GM23338 (cell line): ENCODE measurements at regions not wholly inside any gene's neighbourhood (a gene's known extent, or its start where the extent isn't known, plus 50 kb on each side); places are given as distances from the start of the nearest gene placed in this dataset.
"Not testable (repeated sequence)": the region's sequence is repeated elsewhere in the genome, so short reads cannot be mapped to it uniquely, and the experiment has no call there.

Source experiments
- ATAC-seq: fragments of 200-7000 bp; cut with Tn5 transposase; 3 replicates; pipeline ENCODE4 v1.9.1; 2020
- DNase-seq: peaks from one replicate; pipeline ENCODE4 v3.0.0-alpha.2; 2015; ENCODE audit warnings: low spot score
- H2AFZ ChIP-seq: fragments of 200-600 bp; sonication (generic); 2 replicates; pipeline ENCODE4 v1.8.0; 2016; ENCODE audit warnings: antibody characterized with exemption, mild to moderate bottlenecking, moderate library complexity
- H3F3A ChIP-seq: fragments of 200-600 bp; sonication (generic); replicated peaks from 2 replicates; pipeline ENCODE4 v1.8.0; 2017; ENCODE audit warnings: antibody characterized with exemption, mixed run types, low read depth
- H3K27ac ChIP-seq: fragments of 200-600 bp; sonication (generic); 2 replicates; pipeline ENCODE4 v1.6.1; 2016; ENCODE audit warnings: low read depth
- H3K27me3 ChIP-seq: fragments of 200-600 bp; sonication (generic); 2 replicates; pipeline ENCODE4 v1.8.0; 2016; ENCODE audit warnings: mild to moderate bottlenecking, mixed run types, moderate library complexity; ENCODE audit not compliant: insufficient read depth
- H3K36me3 ChIP-seq: fragments of 200-600 bp; sonication (generic); 2 replicates; pipeline ENCODE4 v1.8.0; 2016; ENCODE audit warnings: mild to moderate bottlenecking; ENCODE audit not compliant: insufficient read depth
- H3K4me1 ChIP-seq: fragments of 200-600 bp; sonication (generic); 2 replicates; pipeline ENCODE4 v1.8.0; 2016; ENCODE audit warnings: mild to moderate bottlenecking, moderate library complexity; ENCODE audit not compliant: insufficient read depth
- H3K4me2 ChIP-seq: fragments of 200-600 bp; sonication (generic); 2 replicates; pipeline ENCODE4 v1.7.1; 2017; ENCODE audit warnings: mixed run types
- H3K4me3 ChIP-seq: fragments of 200-600 bp; sonication (generic); 2 replicates; pipeline ENCODE4 v1.6.1; 2016; ENCODE audit warnings: mixed run types
- H3K79me2 ChIP-seq: fragments of 200-600 bp; sonication (generic); replicated peaks from 2 replicates; pipeline ENCODE4 v1.8.0; 2017; ENCODE audit warnings: mild to moderate bottlenecking; ENCODE audit not compliant: insufficient read depth
- H3K9me2 ChIP-seq: fragments of 200-600 bp; sonication (generic); 2 replicates; pipeline ENCODE4 v1.8.0; 2017; ENCODE audit not compliant: insufficient read depth
- H4K20me1 ChIP-seq: fragments of 200-600 bp; sonication (generic); replicated peaks from 2 replicates; pipeline ENCODE4 v1.8.0; 2017; ENCODE audit warnings: mild to moderate bottlenecking; ENCODE audit not compliant: insufficient read depth
- H3K27ac Mint-ChIP-seq: 2 replicates; pipeline ENCODE4 v1.8.0; 2020; ENCODE audit warnings: inconsistent platforms, mild to moderate bottlenecking, moderate library complexity, mixed read lengths
- H3K27me3 Mint-ChIP-seq: 3 replicates; pipeline ENCODE4 v1.8.0; 2022; ENCODE audit warnings: low read depth, mild to moderate bottlenecking, moderate library complexity, mixed read lengths, inconsistent platforms; ENCODE audit not compliant: insufficient read depth, poor library complexity
- H3K36me3 Mint-ChIP-seq: 3 replicates; pipeline ENCODE4 v1.8.0; 2021; ENCODE audit warnings: low read depth, mild to moderate bottlenecking, inconsistent platforms, moderate library complexity, mixed read lengths
- H3K4me1 Mint-ChIP-seq: 3 replicates; pipeline ENCODE4 v1.8.0; 2020; ENCODE audit warnings: mild to moderate bottlenecking, inconsistent platforms, mixed read lengths
- H3K4me3 Mint-ChIP-seq: 3 replicates; pipeline ENCODE4 v1.8.0; 2021; ENCODE audit warnings: moderate library complexity, mild to moderate bottlenecking, inconsistent platforms, mixed read lengths
- H3K9me3 Mint-ChIP-seq: 3 replicates; pipeline ENCODE4 v1.8.0; 2020; ENCODE audit warnings: moderate library complexity, mild to moderate bottlenecking, inconsistent platforms, mixed read lengths
- CREB1 ChIP-seq: fragments of 250-450 bp; sonication (Bioruptor Pico); IDR thresholded peaks from 2 replicates; pipeline ENCODE4 v1.5.0; 2020; ENCODE audit warnings: low read depth, mild to moderate bottlenecking, moderate library complexity
- JUNB ChIP-seq: IDR thresholded peaks from one replicate; pipeline ENCODE4 v1.6.1; 2016; ENCODE audit warnings: antibody characterized with exemption; ENCODE audit not compliant: unreplicated experiment
- NANOG ChIP-seq: IDR thresholded peaks from 2 replicates; pipeline ENCODE4 v1.6.1; 2016; ENCODE audit warnings: antibody characterized with exemption, borderline replicate concordance
- POLR2AphosphoS5 ChIP-seq: IDR thresholded peaks from 2 replicates; pipeline ENCODE4 v1.6.1; 2016; ENCODE audit warnings: antibody characterized with exemption, low read depth
- STAT1 ChIP-seq: IDR thresholded peaks from one replicate; pipeline ENCODE4 v1.6.1; 2016; ENCODE audit warnings: antibody characterized with exemption; ENCODE audit not compliant: unreplicated experiment
- TF ChIP-seq, protein P1 (sequence below), 2 experiments: fragments of 200-600 bp in 1 of 2; sonication (generic) in 1 of 2; conservative IDR thresholded peaks; 2 replicates each; pipeline versions ENCODE4 v1.5.1 to v1.6.1; 2016 to 2017; ENCODE audit warnings: antibody characterized with exemption in 2 of 2, low read depth in 2 of 2, mild to moderate bottlenecking in 2 of 2, moderate library complexity in 1 of 2
- TF ChIP-seq, protein P2 (sequence below): IDR thresholded peaks from 2 replicates; pipeline ENCODE4 v1.6.1; 2016; ENCODE audit warnings: antibody characterized with exemption
- TF ChIP-seq, protein P3 (sequence below): IDR thresholded peaks from one replicate; pipeline ENCODE4 v1.6.1; 2018; ENCODE audit warnings: antibody characterized with exemption; ENCODE audit not compliant: unreplicated experiment

DNA sequence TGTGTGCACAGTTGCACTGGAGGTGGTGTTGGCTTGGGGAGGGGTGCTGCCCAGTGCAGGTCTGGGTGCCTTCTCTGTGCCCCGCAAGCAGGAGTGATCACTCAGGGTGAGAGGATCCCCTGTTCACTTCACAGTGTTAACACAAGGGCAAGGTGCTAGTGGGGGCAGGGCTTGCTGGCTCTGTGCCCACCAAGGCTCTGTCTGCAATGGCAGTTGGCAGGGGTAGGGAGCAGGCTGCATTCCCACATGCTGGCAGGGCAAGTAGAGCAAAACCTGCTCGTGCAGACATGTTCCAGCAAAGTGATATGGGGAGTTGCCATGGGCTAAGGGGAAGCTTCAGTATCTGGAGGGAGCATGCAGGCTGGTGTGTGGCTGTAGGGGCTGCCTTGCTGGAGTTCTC, 428.0 kb downstream of the ZNF674 start (continued):
- TF ChIP-seq, protein P1, sequence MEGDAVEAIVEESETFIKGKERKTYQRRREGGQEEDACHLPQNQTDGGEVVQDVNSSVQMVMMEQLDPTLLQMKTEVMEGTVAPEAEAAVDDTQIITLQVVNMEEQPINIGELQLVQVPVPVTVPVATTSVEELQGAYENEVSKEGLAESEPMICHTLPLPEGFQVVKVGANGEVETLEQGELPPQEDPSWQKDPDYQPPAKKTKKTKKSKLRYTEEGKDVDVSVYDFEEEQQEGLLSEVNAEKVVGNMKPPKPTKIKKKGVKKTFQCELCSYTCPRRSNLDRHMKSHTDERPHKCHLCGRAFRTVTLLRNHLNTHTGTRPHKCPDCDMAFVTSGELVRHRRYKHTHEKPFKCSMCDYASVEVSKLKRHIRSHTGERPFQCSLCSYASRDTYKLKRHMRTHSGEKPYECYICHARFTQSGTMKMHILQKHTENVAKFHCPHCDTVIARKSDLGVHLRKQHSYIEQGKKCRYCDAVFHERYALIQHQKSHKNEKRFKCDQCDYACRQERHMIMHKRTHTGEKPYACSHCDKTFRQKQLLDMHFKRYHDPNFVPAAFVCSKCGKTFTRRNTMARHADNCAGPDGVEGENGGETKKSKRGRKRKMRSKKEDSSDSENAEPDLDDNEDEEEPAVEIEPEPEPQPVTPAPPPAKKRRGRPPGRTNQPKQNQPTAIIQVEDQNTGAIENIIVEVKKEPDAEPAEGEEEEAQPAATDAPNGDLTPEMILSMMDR (conservative IDR thresholded peaks at IDR 0.05; ENCODE audit: low read depth in 2 of 2), result no peak
- TF ChIP-seq JUNB (no peak), POLR2AphosphoS5 (no peak), STAT1 (no peak), NANOG (no peak), CREB1 (CRISPR knock-in tag) (no peak)
- TF ChIP-seq, protein P2, sequence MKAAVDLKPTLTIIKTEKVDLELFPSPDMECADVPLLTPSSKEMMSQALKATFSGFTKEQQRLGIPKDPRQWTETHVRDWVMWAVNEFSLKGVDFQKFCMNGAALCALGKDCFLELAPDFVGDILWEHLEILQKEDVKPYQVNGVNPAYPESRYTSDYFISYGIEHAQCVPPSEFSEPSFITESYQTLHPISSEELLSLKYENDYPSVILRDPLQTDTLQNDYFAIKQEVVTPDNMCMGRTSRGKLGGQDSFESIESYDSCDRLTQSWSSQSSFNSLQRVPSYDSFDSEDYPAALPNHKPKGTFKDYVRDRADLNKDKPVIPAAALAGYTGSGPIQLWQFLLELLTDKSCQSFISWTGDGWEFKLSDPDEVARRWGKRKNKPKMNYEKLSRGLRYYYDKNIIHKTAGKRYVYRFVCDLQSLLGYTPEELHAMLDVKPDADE, result no peak
- TF ChIP-seq, protein P3, sequence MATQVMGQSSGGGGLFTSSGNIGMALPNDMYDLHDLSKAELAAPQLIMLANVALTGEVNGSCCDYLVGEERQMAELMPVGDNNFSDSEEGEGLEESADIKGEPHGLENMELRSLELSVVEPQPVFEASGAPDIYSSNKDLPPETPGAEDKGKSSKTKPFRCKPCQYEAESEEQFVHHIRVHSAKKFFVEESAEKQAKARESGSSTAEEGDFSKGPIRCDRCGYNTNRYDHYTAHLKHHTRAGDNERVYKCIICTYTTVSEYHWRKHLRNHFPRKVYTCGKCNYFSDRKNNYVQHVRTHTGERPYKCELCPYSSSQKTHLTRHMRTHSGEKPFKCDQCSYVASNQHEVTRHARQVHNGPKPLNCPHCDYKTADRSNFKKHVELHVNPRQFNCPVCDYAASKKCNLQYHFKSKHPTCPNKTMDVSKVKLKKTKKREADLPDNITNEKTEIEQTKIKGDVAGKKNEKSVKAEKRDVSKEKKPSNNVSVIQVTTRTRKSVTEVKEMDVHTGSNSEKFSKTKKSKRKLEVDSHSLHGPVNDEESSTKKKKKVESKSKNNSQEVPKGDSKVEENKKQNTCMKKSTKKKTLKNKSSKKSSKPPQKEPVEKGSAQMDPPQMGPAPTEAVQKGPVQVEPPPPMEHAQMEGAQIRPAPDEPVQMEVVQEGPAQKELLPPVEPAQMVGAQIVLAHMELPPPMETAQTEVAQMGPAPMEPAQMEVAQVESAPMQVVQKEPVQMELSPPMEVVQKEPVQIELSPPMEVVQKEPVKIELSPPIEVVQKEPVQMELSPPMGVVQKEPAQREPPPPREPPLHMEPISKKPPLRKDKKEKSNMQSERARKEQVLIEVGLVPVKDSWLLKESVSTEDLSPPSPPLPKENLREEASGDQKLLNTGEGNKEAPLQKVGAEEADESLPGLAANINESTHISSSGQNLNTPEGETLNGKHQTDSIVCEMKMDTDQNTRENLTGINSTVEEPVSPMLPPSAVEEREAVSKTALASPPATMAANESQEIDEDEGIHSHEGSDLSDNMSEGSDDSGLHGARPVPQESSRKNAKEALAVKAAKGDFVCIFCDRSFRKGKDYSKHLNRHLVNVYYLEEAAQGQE, result no peak

DNA sequence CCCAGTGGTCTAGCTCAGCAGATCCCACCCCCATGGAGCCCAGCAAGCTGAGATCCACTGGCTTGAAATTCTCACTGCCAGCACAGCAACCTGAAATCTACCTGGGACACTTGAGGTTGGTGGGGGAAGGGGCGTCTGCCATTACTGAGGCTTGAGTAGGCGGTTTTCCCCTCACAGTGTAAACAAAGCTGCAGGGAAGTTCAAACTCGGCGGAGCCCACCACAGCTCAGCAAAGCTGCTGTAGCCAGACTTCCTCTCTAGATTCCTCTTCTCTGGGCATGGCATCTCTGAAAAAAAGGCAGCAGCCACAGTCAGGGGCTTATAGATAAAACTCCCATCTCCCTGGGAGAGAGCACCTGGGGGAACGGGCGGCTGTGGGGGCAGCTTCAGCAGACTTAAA, 457.9 kb downstream of the ZNF674 start:
- not testable (repeated sequence) for H3K36me3 Mint-ChIP-seq, H3K27ac ChIP-seq

DNA sequence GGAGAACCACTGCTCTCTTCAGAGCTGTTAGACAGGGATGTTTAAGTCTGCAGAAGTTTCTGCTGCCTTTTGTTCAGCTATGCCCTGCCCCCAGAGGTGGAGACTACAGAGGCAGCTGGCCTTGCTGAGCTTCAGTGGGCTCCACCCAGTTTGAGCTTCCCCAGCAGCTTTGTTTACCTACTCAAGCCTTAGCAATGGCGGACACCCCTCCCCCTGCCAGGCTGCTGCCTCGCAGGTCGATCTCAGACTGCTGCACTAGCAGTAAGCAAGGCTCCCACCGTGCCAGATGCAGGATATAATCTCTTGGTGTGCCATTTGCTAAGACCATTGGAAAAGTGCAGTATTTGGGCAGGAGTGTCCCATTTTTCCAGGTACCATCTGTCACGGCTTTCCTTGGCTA, 465.1 kb downstream of the ZNF674 start:
- not testable (repeated sequence) for H3K79me2 ChIP-seq, H3K4me3 ChIP-seq, H4K20me1 ChIP-seq

More for the DNA sequence above, 457.9 kb downstream of the ZNF674 start:
- H3K27me3 ChIP-seq, H3K4me3 ChIP-seq, H3F3A ChIP-seq, H3K4me1 ChIP-seq, H3K4me2 ChIP-seq, DNase-seq, H3K4me3 Mint-ChIP-seq, H3K9me2 ChIP-seq, ATAC-seq, H3K36me3 ChIP-seq, H3K27me3 Mint-ChIP-seq, H3K4me1 Mint-ChIP-seq, H3K9me3 Mint-ChIP-seq, H2AFZ ChIP-seq, H3K79me2 ChIP-seq, H4K20me1 ChIP-seq, H3K27ac Mint-ChIP-seq: not testable (repeated sequence)

More for the DNA sequence above, 465.1 kb downstream of the ZNF674 start:
- not testable (repeated sequence) for H3K4me3 Mint-ChIP-seq, ATAC-seq, H2AFZ ChIP-seq, H3K27ac Mint-ChIP-seq, DNase-seq, H3K4me1 ChIP-seq, H3K27ac ChIP-seq, H3K36me3 ChIP-seq, H3F3A ChIP-seq, H3K4me2 ChIP-seq, H3K27me3 ChIP-seq, H3K27me3 Mint-ChIP-seq, H3K4me1 Mint-ChIP-seq, H3K9me2 ChIP-seq
- Mint-ChIP-seq H3K36me3 (peaks cover 17% of the 10 kb centered on the region; the same call in 2 of the 3 replicates), H3K9me3 (peaks cover 25% of the 10 kb centered on the region)
